Anterior cingulate cortex (tissue), 58 donors: ENCODE measurements at regions not wholly inside any gene's neighbourhood (a gene's known extent, or its start where the extent isn't known, plus 50 kb on each side); places are given as distances from the start of the nearest gene placed in this dataset.
"Not testable (repeated sequence)": the region's sequence is repeated elsewhere in the genome, so short reads cannot be mapped to it uniquely, and the experiment has no call there.

Source experiments
- DNase-seq, 58 donors: peaks; one replicate each; lab custom pipeline; 2025; lab: John Stamatoyannopoulos, UW

DNA sequence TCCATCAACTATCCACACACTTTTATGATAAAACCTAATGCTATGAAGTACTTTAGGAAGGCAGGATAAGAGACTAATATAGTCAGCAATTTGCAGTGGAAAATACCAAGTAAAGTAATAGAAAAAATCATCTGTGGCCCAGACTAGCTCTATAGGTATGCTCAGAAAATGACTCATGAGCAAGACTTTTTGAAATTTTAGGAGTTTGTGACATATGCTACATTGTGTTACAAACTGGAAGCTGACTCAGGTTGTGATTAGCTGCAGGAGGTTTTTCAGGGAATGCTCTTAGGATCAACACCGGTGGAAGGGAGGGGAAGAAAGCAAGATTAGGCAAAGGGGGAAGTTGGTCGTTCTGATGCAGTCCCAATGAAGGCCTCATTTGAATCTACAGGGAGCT is 56.1 kb downstream of the FEZF1 start:
- DNase-seq = no peak

DNA sequence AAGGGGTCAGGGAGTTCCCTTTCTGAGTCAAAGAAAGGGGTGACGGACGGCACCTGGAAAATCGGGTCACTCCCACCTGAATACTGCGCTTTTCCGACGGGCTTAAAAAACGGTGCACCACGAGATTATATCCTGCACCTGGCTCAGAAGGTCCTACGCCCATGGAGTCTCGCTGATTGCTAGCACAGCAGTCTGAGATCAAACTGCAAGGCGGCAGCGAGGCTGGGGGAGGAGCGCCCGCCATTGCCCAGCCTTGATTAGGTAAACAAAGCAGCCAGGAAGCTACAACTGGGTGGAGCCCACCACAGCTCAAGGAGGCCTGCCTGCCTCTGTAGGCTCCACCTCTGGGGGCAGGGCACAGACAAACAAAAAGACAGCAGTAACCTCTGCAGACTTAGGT is 65.8 kb downstream of the FEZF1 start:
- DNase-seq = not testable (repeated sequence)

DNA sequence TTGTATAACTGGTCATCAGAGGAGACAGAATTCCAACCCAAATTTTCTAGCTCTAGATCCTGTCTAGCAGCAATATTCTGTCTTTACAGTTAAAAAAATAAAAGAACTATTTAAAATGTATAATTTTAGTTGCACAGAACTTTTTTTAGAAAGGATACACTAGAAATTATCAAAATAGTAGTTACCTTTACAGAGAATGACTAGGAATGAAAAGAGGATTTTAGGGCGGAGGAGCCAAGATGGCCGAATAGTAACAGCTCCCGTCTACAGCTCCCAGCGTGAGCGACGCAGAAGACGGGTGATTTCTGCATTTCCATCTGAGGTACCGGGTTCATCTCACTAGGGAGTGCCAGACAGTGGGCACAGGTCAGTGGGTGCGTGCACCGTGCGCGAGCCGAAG is 66.3 kb downstream of the FEZF1 start:
- DNase-seq = not testable (repeated sequence)

DNA sequence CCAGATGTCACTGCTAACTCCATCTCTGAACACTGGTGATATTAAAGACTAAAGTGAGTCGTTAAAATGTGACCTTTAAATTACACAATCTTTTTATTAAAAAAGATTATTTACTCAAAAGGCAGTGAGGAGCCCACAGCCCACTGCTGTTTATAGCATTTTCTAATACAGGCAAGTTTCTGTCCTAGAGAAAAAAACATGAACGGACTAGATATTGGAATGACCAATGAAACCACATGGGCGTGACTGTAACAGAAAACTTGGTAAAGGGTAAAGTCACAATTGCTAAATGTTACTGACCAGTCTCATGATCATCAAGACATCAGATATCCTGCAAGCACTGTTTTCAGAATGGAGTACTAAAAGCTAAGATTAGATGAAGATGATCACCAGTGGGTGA is 78.7 kb downstream of the FEZF1 start:
- DNase-seq = no peak

- DNase-seq = peak in 2 of 58 donors; percentile 1 to 6
Observed at GRCh38 chr7:122219253-122219865, 75.3 kb upstream of the AASS start.

- DNase-seq = no peak
Observed at GRCh38 chr7:122217125-122217524, 73.1 kb upstream of the AASS start.

DNA sequence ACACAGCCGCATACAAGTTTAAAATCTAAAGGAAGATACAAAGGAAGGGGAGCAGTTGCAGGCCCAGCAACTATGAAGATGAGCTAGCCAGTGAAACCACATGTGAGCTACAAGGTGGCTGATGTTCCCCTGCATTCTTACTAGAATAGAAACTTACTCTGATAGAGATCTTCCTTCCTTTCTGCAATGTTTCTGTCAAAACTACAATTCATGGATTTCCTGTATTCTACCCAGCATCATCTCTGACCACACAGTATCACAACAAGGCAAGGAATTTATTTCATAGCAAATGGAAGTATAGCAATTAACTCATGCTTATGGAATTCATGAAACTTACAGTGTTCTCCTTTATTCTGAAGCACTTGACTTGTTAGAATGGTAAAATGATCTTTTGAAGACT is 68.7 kb upstream of the AASS start:
- no peak for DNase-seq

- no peak for DNase-seq
Observed at GRCh38 chr7:122211362-122211761, 67.3 kb upstream of the AASS start.

GRCh38 chr7:122206985-122207384 is 62.9 kb upstream of the AASS start:
- DNase-seq = no peak

DNA sequence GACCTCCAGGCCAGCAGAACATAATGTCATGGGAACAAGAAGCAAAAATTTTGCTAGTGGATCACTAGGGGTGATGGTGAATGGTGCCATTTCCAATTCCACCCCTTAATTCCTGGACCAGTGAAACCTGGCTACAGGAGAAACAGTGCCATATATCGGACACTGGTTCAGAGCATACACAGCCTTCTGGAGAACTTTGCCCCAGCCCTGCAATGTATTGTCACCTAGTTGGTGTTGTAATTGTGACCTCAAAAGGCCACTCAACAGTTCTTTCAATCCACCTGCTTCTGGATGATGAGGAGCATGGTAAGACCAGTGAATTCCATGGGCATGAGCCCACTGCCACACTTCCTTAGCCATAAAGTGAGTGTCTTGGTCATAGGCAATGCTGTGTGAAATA is 59.8 kb upstream of the AASS start:
- DNase-seq = no peak

DNA sequence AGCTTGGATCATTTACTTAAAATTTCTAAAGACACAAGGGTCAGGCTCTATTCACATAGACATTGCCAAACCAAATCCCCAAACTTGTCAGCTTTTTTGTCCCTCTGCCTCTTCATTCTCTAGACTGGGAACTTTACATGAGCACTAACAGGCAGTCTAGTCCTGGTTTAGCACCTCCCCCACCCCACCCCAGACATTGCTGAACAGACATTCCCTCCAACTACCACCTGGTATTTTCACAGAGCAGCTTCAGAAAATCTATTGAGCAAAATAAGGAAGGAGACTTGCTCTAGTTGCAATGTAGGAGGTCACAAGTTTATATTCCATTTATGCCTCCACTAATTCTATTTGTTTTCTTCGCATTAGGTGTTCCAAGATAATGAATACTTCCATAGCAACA is 56.8 kb upstream of the AASS start:
- DNase-seq = no peak

GRCh38 chr7:122199171-122199570 is 55.1 kb upstream of the AASS start:
- DNase-seq = no peak

DNA sequence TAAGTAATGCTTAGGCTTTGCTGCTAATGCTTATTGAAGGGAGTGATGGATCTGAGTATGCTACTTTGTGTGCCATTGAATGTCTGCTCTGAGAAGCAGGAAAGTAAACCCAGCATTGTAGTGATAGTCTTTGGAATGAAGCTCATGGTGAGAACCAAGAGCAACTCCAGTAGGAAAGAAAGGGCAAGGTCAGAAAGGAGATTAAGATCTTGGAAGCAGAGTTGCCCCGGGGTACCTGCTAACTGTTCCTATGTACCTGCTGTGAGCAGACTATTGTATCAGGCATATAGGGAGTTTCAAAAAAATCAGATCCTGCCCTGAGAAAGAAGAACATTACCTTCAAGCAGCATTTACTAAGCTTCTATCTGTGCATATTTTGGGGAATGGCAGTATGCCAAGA is 54.5 kb upstream of the AASS start:
- DNase-seq = no peak
